ENCODE measurements at regions not wholly inside any gene's neighbourhood (a gene's known extent, or its start where the extent isn't known, plus 50 kb on each side); places are given as distances from the start of the nearest gene placed in this dataset.

- no peaks in the 10 kb centered on the region for H3K27me3 ChIP-seq (replicated peaks in 1 of 2; ENCODE audit: control insufficient read depth in 2 of 2, insufficient read depth in 2 of 2, low read length in 1 of 2)
- SMC1A ChIA-PET (ENCODE audit: uncharacterized antibody, unreplicated experiment): no interaction called here
- H3K79me2 ChIP-seq (ENCODE audit: control insufficient read depth, insufficient read depth, low read length): no peaks in the 10 kb centered on the region
- intact Hi-C loops (cut with micrococcal nuclease; ENCODE audit: unreplicated experiment): no loop called here
- ATAC-seq (no peak), FAIRE-seq (no peak), DNase-seq (ENCODE audit: low read depth, low spot score) (no peak)
- no TSS peak for BruUV-seq (replicated peaks)
- H3K9me3 ChIP-seq (replicated peaks; ENCODE audit: control insufficient read depth, insufficient read depth, low read length): no peaks in the 10 kb centered on the region
- in situ Hi-C loops (cut with MboI): no loop called here
- CTCF ChIA-PET: no interaction called here
- POLR2A ChIA-PET: no interaction called here
- no peak overlapping the region for H3K27ac ChIP-seq (ENCODE audit: control insufficient read depth, insufficient read depth)
- H3K4me2 ChIP-seq (ENCODE audit: control insufficient read depth, insufficient read depth): no peak overlapping the region
- no peaks in the 10 kb centered on the region for H3K36me3 ChIP-seq (ENCODE audit: control insufficient read depth in 2 of 2, insufficient read depth in 2 of 2, low read length in 1 of 2)
- no peak overlapping the region for H2AFZ ChIP-seq (ENCODE audit: control insufficient read depth, low read depth, low read length)
- no peaks in the 10 kb centered on the region for H4K20me1 ChIP-seq (ENCODE audit: control insufficient read depth, insufficient read depth)
- RAD21 ChIA-PET (ENCODE audit: unreplicated experiment): no interaction called here
- H3K4me3 ChIP-seq: no peak overlapping the region
- H3K9ac ChIP-seq (ENCODE audit: control insufficient read depth, insufficient read depth, low read length): no peak overlapping the region
- H3K4me1 ChIP-seq (ENCODE audit: control insufficient read depth, insufficient read depth, low read length): no peaks in the 10 kb centered on the region
- TF ChIP-seq BMI1 (IDR thresholded peaks at IDR 0.05; ENCODE audit: borderline replicate concordance): no peak
- TF ChIP-seq EED (IDR thresholded peaks at IDR 0.05; ENCODE audit: low read depth): no peak
- no peak for TF ChIP-seq MEF2A (IDR thresholded peaks at IDR 0.05; ENCODE audit: insufficient read depth, low read depth, low read length)
- TF ChIP-seq RAD21 (IDR thresholded peaks at IDR 0.05; ENCODE audit: insufficient read depth, low read depth, low read length): no peak
- TF ChIP-seq CHD4 (IDR thresholded peaks at IDR 0.05): no peak
- no peak for TF ChIP-seq IRF3 (IDR thresholded peaks at IDR 0.05)
- no peak for TF ChIP-seq ZNF274 (IDR thresholded peaks at IDR 0.05; ENCODE audit: insufficient read depth, insufficient read length)
- TF ChIP-seq ATF2 (IDR thresholded peaks at IDR 0.05; ENCODE audit: low read length): no peak
- TF ChIP-seq CHD2 (IDR thresholded peaks at IDR 0.05; ENCODE audit: borderline replicate concordance, low read depth, low read length): no peak
- TF ChIP-seq ZBTB40 (IDR thresholded peaks at IDR 0.05; ENCODE audit: borderline replicate concordance): no peak
- TF ChIP-seq ZNF622 (IDR thresholded peaks at IDR 0.05): no peak
- TF ChIP-seq RAD51 (IDR thresholded peaks at IDR 0.05): no peak
- TF ChIP-seq PRDM15 (CRISPR knock-in tag; IDR thresholded peaks at IDR 0.05): no peak
Observed at GRCh38 chr11:98512938-98513337, 507.8 kb upstream of the CNTN5 start.

Measured in GM12878 (cell line).